Keratinocyte (primary cell): ENCODE measurements at regions not wholly inside any gene's neighbourhood (a gene's known extent, or its start where the extent isn't known, plus 50 kb on each side); places are given as distances from the start of the nearest gene placed in this dataset.
A peak's percentile ranks its signal among the peaks of the same experiment; 100 is the strongest.
"Not testable (repeated sequence)": the region's sequence is repeated elsewhere in the genome, so short reads cannot be mapped to it uniquely, and the experiment has no call there.

ENCODE experiments used
- DNase-seq: peaks from one replicate; pipeline ENCODE4 v3.0.0-alpha.2; 2011; ENCODE audit warnings: low read depth, missing footprints, low spot score
- FAIRE-seq: peaks from 2 replicates; lab custom pipeline; 2011; peaks lifted over from hg19 to GRCh38; lab: Jason Lieb, UNC
- H2AFZ ChIP-seq: 2 replicates; pipeline ENCODE4 v1.6.0; 2012; ENCODE audit warnings: low read length, control low read depth, inconsistent platforms; ENCODE audit not compliant: control insufficient read depth
- H3K27ac ChIP-seq: 2 replicates; pipeline ENCODE4 v1.5.1; 2011; ENCODE audit warnings: low read length; ENCODE audit not compliant: control insufficient read depth, insufficient read depth
- H3K27me3 ChIP-seq: 3 replicates; pipeline ENCODE4 v1.6.0; 2011; ENCODE audit warnings: low read length; ENCODE audit not compliant: control insufficient read depth, insufficient read depth; ENCODE audit errors: extremely low read depth
- H3K36me3 ChIP-seq, 2 experiments: 2 replicates in 1 of 2; 3 replicates in 1 of 2; pipeline ENCODE4 v1.5.1; 2011; ENCODE audit warnings: low read length in 2 of 2, mild to moderate bottlenecking in 1 of 2; ENCODE audit not compliant: control insufficient read depth in 2 of 2, insufficient read depth in 2 of 2; ENCODE audit errors: extremely low read depth in 1 of 2
- H3K4me1 ChIP-seq: 3 replicates; pipeline ENCODE4 v1.5.1; 2011; ENCODE audit warnings: low read length; ENCODE audit not compliant: control insufficient read depth, insufficient read depth; ENCODE audit errors: extremely low read depth
- H3K4me2 ChIP-seq: 3 replicates; pipeline ENCODE4 v1.6.0; 2011; ENCODE audit warnings: low read depth, low read length; ENCODE audit not compliant: control insufficient read depth, insufficient read depth; ENCODE audit errors: extremely low read depth
- H3K4me3 ChIP-seq, 3 experiments: fragments of 200-600 bp in 1 of 3; sonication (generic) in 1 of 3; 2 replicates in 2 of 3; 3 replicates in 1 of 3; pipeline ENCODE4 v1.5.1; 2011 to 2016; ENCODE audit warnings: low read length in 3 of 3, mild to moderate bottlenecking in 3 of 3, control low read depth in 2 of 3, inconsistent platforms in 1 of 3, low read depth in 1 of 3, mixed read lengths in 1 of 3, mixed run types in 1 of 3, moderate library complexity in 1 of 3; ENCODE audit not compliant: control insufficient read depth in 2 of 3, insufficient read depth in 2 of 3; ENCODE audit errors: extremely low read depth in 1 of 3
- H3K79me2 ChIP-seq: 2 replicates; pipeline ENCODE4 v1.6.0; 2012; ENCODE audit warnings: low read length; ENCODE audit not compliant: control insufficient read depth, insufficient read depth
- H3K9ac ChIP-seq: 3 replicates; pipeline ENCODE4 v1.6.0; 2011; ENCODE audit warnings: low read length; ENCODE audit not compliant: control insufficient read depth, insufficient read depth; ENCODE audit errors: extremely low read depth
- H3K9me1 ChIP-seq: 3 replicates; pipeline ENCODE4 v1.6.0; 2011; ENCODE audit warnings: low read length; ENCODE audit not compliant: control insufficient read depth, insufficient read depth; ENCODE audit errors: extremely low read depth
- H3K9me3 ChIP-seq: 2 replicates; pipeline ENCODE4 v1.5.1; 2012; ENCODE audit warnings: low read depth, low read length; ENCODE audit not compliant: control insufficient read depth
- H4K20me1 ChIP-seq: 3 replicates; pipeline ENCODE4 v1.6.0; 2011; ENCODE audit warnings: low read length; ENCODE audit not compliant: control insufficient read depth, insufficient read depth; ENCODE audit errors: extremely low read depth
- EZH2 ChIP-seq: IDR thresholded peaks from one replicate; pipeline ENCODE4 v1.6.1; 2012; ENCODE audit warnings: inconsistent platforms, mild to moderate bottlenecking, low read length, moderate library complexity
- dilution Hi-C: fragments of 300-500 bp; cut with MboI; formaldehyde crosslinking; loops from one replicate; pipeline ENCODE4 v1.7.0; 2020; ENCODE audit warnings: low sequenced_read_pairs; ENCODE audit not compliant: extremely low pct_ligation_motif_present
- TF ChIP-seq, protein P1 (sequence below), 3 experiments: IDR thresholded peaks in 1 of 3; conservative IDR thresholded peaks in 1 of 3; optimal IDR thresholded peaks in 1 of 3; 2 replicates in 2 of 3; 3 replicates in 1 of 3; pipeline versions ENCODE3 to v1.5.1; 2011; ENCODE audit warnings: low read length in 3 of 3, mild to moderate bottlenecking in 3 of 3, moderate library complexity in 2 of 3, control low read depth in 1 of 3, inconsistent platforms in 1 of 3; ENCODE audit not compliant: insufficient read depth in 2 of 3; ENCODE audit errors: extremely low read depth in 1 of 3

DNA sequence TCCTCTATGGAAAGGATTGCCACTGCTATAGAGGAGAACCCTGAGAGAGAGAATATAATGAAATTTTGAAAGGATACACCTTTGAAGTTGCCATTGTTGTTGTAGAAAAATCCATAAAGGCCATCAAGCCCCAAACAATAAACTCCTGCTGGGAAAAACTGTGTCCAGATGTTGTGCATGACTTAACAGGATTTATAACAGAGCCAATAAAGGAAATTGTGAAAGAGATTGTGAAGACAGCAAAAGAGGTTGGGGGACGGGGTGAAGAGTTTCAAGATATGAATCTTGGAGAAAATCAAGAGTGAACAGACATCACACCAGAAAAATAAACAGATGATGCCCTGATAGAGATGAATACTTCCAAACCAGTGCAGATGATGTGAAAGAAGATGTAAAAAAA, 396.4 kb downstream of the BCKDHB start:
- Histone ChIP-seq H3K4me1 (no peaks in the 10 kb centered on the region), H3K27me3 (no peaks in the 10 kb centered on the region), H3K27ac (no peak overlapping the region), H3K79me2 (no peaks in the 10 kb centered on the region), H3K9me1 (no peaks in the 10 kb centered on the region), H3K9me3 (no peaks in the 10 kb centered on the region), H3K36me3 (no peaks in the 10 kb centered on the region), H3K4me2 (no peak overlapping the region), H3K4me3 (no peak overlapping the region), H3K9ac (no peak overlapping the region), H2AFZ (no peak overlapping the region), H4K20me1 (no peaks in the 10 kb centered on the region)
- no peak for TF ChIP-seq EZH2
- TF ChIP-seq, protein P1, sequence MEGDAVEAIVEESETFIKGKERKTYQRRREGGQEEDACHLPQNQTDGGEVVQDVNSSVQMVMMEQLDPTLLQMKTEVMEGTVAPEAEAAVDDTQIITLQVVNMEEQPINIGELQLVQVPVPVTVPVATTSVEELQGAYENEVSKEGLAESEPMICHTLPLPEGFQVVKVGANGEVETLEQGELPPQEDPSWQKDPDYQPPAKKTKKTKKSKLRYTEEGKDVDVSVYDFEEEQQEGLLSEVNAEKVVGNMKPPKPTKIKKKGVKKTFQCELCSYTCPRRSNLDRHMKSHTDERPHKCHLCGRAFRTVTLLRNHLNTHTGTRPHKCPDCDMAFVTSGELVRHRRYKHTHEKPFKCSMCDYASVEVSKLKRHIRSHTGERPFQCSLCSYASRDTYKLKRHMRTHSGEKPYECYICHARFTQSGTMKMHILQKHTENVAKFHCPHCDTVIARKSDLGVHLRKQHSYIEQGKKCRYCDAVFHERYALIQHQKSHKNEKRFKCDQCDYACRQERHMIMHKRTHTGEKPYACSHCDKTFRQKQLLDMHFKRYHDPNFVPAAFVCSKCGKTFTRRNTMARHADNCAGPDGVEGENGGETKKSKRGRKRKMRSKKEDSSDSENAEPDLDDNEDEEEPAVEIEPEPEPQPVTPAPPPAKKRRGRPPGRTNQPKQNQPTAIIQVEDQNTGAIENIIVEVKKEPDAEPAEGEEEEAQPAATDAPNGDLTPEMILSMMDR (optimal IDR thresholded peaks at IDR 0.05 in 1 of 3, IDR thresholded peaks at IDR 0.05 in 1 of 3, conservative IDR thresholded peaks at IDR 0.05 in 1 of 3; ENCODE audit: extremely low read depth in 1 of 3, insufficient read depth in 2 of 3, low read length in 3 of 3) = no peak
- FAIRE-seq (no peak), DNase-seq (no peak)
- dilution Hi-C loops = no loop called here

- no peak overlapping the region for H3K4me2 ChIP-seq
- FAIRE-seq = no peak
- TF ChIP-seq, protein P1 (optimal IDR thresholded peaks at IDR 0.05 in 1 of 3, IDR thresholded peaks at IDR 0.05 in 1 of 3, conservative IDR thresholded peaks at IDR 0.05 in 1 of 3; ENCODE audit: extremely low read depth in 1 of 3, insufficient read depth in 2 of 3, low read length in 3 of 3) = no peak
- TF ChIP-seq EZH2 = no peak
- no peaks in the 10 kb centered on the region for H3K4me1 ChIP-seq
- no peak overlapping the region for H3K4me3 ChIP-seq
- no peak overlapping the region for H2AFZ ChIP-seq
- no peaks in the 10 kb centered on the region for H3K36me3 ChIP-seq
- DNase-seq = no peak
- H3K27ac ChIP-seq = no peak overlapping the region
- no peaks in the 10 kb centered on the region for H4K20me1 ChIP-seq
- H3K9ac ChIP-seq = no peak overlapping the region
- dilution Hi-C loops = no loop called here
- no peaks in the 10 kb centered on the region for H3K27me3 ChIP-seq
- H3K9me3 ChIP-seq = no peaks in the 10 kb centered on the region
- no peaks in the 10 kb centered on the region for H3K79me2 ChIP-seq
- H3K9me1 ChIP-seq = no peaks in the 10 kb centered on the region
Measured at GRCh38 chr6:80501636-80502035, 395.2 kb downstream of the BCKDHB start.

DNA sequence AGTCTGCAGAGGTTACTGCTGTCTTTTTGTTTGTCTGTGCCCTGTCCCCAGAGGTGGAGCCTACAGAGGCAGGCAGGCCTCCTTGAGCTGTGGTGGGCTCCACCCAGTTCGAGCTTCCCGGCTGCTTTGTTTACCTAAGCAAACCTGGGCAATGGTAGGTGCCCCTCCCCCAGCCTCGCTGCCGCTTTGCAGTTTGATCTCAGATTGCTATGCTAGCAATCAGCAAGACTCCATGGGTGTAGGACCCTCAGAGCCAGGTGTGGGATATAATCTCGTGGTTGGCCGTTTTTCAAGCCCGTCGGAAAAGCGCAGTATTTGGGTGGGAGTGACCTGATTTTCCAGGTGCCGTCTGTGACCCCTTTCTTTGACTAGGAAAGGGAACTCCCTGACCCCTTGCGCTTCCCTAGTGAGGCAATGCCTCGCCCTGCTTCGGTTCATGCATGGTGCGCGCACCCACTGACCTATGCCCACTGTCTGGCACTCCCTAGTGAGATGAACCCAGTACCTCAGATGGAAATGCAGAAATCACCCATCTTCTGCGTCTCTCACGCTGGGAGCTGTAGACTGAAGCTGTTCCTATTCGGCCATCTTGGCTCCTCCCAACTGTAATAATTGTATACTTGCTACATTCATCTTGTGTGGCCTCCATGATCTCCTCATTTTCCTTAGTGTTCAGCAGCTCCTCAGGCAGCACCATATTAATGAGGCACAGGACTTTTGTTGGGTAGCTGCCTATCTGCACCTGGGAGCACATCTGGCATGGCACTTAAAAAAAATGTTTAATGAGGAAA, 391.4 kb downstream of the BCKDHB start:
- H3K4me2 ChIP-seq = peak overlapping the region; percentile 16
- dilution Hi-C loops, H3K79me2 ChIP-seq, H3K9me1 ChIP-seq, H3K9ac ChIP-seq, H3K9me3 ChIP-seq, H3K4me3 ChIP-seq, H4K20me1 ChIP-seq, DNase-seq, H3K36me3 ChIP-seq, H3K27me3 ChIP-seq, H3K4me1 ChIP-seq, H3K27ac ChIP-seq, FAIRE-seq: not testable (repeated sequence)
- peak overlapping the region; percentile 9 for H2AFZ ChIP-seq
